B cell (primary cell): ENCODE measurements at regions not wholly inside any gene's neighbourhood (a gene's known extent, or its start where the extent isn't known, plus 50 kb on each side); places are given as distances from the start of the nearest gene placed in this dataset.

Experiments
- EZH2 ChIP-seq: IDR thresholded peaks from 2 replicates; pipeline ENCODE4 v1.6.1; 2012; ENCODE audit warnings: borderline replicate concordance, low read depth, mild to moderate bottlenecking, moderate library complexity, low read length; ENCODE audit not compliant: insufficient read depth, poor library complexity, severe bottlenecking
- TF ChIP-seq, protein P1 (sequence below): fragments of 200-600 bp; IDR thresholded peaks from one replicate; pipeline ENCODE4 v1.8.0; 2022; ENCODE audit warnings: antibody characterized with exemption, mild to moderate bottlenecking

GRCh38 chrX:4851534-4851933 lies 1138.1 kb upstream of the PRKX start:
- TF ChIP-seq, protein P1, sequence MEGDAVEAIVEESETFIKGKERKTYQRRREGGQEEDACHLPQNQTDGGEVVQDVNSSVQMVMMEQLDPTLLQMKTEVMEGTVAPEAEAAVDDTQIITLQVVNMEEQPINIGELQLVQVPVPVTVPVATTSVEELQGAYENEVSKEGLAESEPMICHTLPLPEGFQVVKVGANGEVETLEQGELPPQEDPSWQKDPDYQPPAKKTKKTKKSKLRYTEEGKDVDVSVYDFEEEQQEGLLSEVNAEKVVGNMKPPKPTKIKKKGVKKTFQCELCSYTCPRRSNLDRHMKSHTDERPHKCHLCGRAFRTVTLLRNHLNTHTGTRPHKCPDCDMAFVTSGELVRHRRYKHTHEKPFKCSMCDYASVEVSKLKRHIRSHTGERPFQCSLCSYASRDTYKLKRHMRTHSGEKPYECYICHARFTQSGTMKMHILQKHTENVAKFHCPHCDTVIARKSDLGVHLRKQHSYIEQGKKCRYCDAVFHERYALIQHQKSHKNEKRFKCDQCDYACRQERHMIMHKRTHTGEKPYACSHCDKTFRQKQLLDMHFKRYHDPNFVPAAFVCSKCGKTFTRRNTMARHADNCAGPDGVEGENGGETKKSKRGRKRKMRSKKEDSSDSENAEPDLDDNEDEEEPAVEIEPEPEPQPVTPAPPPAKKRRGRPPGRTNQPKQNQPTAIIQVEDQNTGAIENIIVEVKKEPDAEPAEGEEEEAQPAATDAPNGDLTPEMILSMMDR, result no peak
- no peak for TF ChIP-seq EZH2
